GM18507 (cell line): ENCODE measurements at regions not wholly inside any gene's neighbourhood (a gene's known extent, or its start where the extent isn't known, plus 50 kb on each side); places are given as distances from the start of the nearest gene placed in this dataset.

ENCODE experiments used
- DNase-seq: peaks from one replicate; pipeline ENCODE4 v3.0.0; 2011; ENCODE audit warnings: low read depth; ENCODE audit not compliant: insufficient read length; ENCODE audit errors: extremely low spot score
- FAIRE-seq: peaks from 2 replicates; lab custom pipeline; 2011; peaks lifted over from hg19 to GRCh38; lab: Jason Lieb, UNC

GRCh38 chr3:70899816-70900215, 587.4 kb upstream of the MDFIC2 start:
- FAIRE-seq: no peak
- DNase-seq: no peak

- no peak for FAIRE-seq
- no peak for DNase-seq
Observed at GRCh38 chr3:70890020-70890394, 577.6 kb upstream of the MDFIC2 start.

- FAIRE-seq (no peak), DNase-seq (no peak)
Observed at GRCh38 chr3:70889162-70890019, 577.0 kb upstream of the MDFIC2 start.

- FAIRE-seq: no peak
Observed at GRCh38 chr3:70885636-70886035, 573.2 kb upstream of the MDFIC2 start.

GRCh38 chr3:70882104-70882503, 569.7 kb upstream of the MDFIC2 start:
- no peak for DNase-seq
- no peak for FAIRE-seq

More at GRCh38 chr3:70885636-70886035, 573.2 kb upstream of the MDFIC2 start:
- no peak for DNase-seq

GRCh38 chr3:70880421-70880820, 568.0 kb upstream of the MDFIC2 start:
- FAIRE-seq: no peak
- DNase-seq: no peak

- FAIRE-seq: no peak
- DNase-seq: no peak
Observed at GRCh38 chr3:70876154-70876553, 563.7 kb upstream of the MDFIC2 start.

- DNase-seq (no peak), FAIRE-seq (no peak)
Observed at GRCh38 chr3:70874196-70874595, 561.8 kb upstream of the MDFIC2 start.

GRCh38 chr3:70873686-70874085, 561.2 kb upstream of the MDFIC2 start:
- DNase-seq: no peak
- FAIRE-seq: no peak

- no peak for FAIRE-seq
Observed at GRCh38 chr3:70871909-70872656, 559.6 kb upstream of the MDFIC2 start.

GRCh38 chr3:70870576-70870975, 558.1 kb upstream of the MDFIC2 start:
- FAIRE-seq (no peak), DNase-seq (no peak)

More at GRCh38 chr3:70871909-70872656, 559.6 kb upstream of the MDFIC2 start:
- no peak for DNase-seq

- DNase-seq: no peak
- FAIRE-seq: no peak
Observed at GRCh38 chr3:70868561-70868960, 556.1 kb upstream of the MDFIC2 start.

- no peak for FAIRE-seq
Observed at GRCh38 chr3:70863049-70863448, 550.6 kb upstream of the MDFIC2 start.

GRCh38 chr3:70861855-70862254, 549.4 kb upstream of the MDFIC2 start:
- DNase-seq (no peak), FAIRE-seq (no peak)

More at GRCh38 chr3:70863049-70863448, 550.6 kb upstream of the MDFIC2 start:
- DNase-seq: no peak

- no peak for FAIRE-seq
Observed at GRCh38 chr3:70861234-70861633, 548.8 kb upstream of the MDFIC2 start.

GRCh38 chr3:70857916-70858315, 545.5 kb upstream of the MDFIC2 start:
- DNase-seq (no peak), FAIRE-seq (no peak)

More at GRCh38 chr3:70861234-70861633, 548.8 kb upstream of the MDFIC2 start:
- DNase-seq: no peak

- FAIRE-seq (peak; percentile 39), DNase-seq (no peak)
Observed at GRCh38 chr3:70856414-70857162, 544.1 kb upstream of the MDFIC2 start.

- DNase-seq (no peak), FAIRE-seq (no peak)
Observed at GRCh38 chr3:70855149-70855548, 542.7 kb upstream of the MDFIC2 start.

GRCh38 chr3:70854108-70854507, 541.7 kb upstream of the MDFIC2 start:
- no peak for DNase-seq
- no peak for FAIRE-seq
